ENCODE measurements at regions not wholly inside any gene's neighbourhood (a gene's known extent, or its start where the extent isn't known, plus 50 kb on each side); places are given as distances from the start of the nearest gene placed in this dataset.

DNA sequence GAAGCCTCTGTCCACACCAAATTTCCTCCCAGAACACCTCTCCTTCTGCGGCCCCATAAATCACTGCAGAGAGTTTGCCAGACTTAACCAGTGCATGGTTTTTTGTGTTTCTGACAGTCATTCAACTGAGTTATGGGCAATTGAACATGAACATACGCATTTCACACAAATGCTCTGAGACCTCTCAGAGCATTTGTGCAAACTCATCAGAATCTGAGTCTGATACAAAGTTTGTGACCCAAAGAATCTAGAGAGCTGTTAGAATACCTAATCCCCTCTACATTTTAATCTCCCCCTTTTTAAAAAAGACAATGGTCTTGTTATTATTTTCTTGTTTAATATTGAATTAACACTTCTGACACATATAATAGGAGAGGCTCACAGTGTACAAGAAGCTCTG is 416.9 kb upstream of the SMARCA2 start:
- no peak for DNase-seq

DNA sequence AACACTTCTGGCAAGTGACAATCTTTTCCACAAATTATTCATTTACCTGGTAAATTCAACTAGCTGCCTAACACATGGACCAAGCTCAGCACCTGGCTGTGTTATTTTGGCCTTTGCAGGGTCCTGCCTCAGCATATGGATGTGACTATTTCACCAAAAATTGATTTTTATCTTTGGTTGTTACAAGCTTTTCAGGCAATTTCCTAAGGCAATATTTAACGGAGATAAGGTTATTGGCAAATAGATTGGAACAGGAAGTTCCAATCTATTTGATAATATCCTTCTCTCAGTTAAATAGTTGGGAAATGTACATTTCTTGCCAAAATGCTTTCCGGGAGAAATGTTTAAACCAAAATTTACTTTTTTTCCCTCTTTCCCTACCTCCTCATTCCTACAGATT is 415.2 kb upstream of the SMARCA2 start:
- no peak for DNase-seq

DNA sequence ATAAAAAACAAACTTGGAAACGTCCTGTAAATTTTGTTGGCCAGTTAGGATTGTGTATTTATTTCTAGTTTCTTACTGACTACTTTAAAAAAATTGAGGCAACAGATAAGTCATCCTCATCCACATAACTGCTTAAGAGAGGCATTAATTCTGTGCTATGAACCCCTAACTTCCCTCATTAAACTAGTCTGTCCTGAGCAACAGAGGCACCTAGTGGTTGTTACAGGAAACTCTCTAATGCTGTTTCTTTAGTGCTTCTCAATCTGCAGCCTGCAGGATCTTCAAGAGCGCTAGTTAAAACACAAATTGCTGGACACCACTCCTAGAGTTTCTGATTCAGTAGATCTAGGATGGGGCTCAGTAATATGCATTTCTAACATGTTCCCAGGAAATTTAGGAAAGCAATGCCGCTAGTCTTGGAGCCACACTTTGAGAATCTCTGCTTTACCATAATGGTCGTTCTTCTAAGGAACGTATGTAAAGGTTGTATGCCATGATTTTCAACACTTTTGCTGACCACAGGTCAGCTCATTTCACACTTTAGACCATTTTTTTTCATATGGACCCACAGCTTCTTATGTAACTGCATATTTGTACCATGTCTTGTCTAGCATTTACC is 410.1 kb upstream of the SMARCA2 start:
- DNase-seq: no peak

DNA sequence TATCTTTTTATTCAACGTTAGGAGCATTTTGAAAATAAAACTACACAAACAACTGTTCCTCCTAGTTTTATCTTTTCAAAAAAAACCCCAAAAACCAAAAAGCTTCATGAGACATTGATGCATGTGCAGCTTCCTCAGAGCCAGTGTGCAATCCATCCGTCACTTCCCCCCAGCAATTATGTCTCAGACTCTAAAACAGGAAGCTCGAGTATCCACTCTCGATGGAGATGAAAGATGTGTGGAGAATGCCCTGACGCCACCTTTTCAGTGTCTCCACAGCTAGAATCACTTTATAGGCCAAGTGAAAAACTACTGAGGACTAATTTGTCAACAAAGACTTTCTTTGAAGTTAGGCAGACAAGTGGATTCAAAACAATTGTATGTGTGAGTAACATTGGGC is 408.9 kb upstream of the SMARCA2 start:
- DNase-seq: no peak

DNA sequence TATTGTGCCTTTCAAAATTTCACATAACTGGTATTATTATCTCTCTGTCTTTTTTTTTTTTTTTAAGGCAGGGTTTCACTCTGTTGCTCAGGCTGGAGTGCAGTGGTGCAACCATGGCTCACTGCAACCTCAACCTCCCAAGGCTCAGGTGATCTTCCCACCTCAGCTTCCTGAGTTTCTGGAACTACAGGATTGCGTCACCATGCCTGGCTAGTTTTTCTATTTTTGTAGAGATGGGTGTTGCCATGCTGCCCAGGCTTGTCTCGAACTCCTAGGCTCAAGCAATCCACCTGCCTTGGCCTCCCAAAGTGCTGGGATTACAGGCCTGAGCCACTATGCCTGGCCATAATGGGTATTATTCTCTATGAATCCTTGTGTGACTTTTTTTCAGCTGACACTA is 402.3 kb upstream of the SMARCA2 start:
- DNase-seq: no peak

DNA sequence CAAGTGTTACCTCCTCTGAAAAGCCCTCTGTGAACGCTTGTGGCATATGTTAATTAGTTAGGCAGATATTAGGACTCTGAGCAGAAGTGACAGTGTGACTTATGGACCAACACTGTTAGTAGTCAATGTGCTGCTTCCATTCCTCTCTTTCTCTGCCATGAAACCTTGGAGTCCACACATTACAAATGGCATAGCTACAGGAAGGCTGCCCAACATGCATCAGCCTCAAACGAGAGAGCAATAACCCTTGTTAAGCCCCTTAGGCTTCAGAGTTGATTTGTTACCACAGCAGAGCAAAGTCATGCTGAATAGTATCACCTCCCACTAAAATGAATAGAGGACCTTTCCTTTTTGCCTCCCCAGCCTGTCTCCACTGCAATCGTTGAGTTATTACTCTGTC is 397.7 kb upstream of the SMARCA2 start:
- no peak for DNase-seq

DNA sequence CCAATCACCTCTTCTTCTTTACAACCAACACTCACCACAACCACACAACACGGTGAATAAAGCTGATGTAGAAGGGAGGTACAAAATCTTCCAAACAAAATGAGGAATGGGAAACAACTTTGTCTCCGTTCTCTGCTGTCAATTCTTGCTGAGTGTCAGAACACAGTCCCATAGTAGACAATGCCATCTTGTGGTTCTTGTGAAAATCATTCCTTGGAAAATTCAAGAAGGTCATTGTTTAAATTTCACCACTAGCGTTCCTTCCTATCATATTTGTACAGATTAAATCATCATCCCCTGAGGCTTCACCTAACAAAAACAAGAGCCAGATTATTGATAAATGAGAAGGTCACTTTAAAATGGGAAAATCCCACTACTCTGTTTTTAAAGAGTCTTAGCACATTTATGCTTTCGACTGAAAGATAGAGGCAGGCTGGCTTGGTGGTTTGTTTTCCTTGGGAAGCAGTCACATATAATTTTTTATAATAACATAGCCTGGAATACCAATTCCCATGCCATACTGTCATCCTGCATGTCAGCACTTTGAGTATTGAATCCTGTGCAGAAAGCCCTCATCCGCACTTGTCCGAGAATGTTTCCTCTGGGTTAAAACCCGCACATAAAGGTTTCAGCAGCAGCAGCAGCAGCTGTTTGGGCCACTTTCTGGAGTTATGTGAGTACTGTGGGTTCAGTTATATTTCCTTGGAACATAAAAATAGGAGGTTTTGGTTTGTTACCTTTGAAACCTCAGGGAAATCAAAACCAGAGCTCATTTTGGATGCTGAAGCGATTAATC is 395.0 kb upstream of the SMARCA2 start:
- no peak for DNase-seq

DNA sequence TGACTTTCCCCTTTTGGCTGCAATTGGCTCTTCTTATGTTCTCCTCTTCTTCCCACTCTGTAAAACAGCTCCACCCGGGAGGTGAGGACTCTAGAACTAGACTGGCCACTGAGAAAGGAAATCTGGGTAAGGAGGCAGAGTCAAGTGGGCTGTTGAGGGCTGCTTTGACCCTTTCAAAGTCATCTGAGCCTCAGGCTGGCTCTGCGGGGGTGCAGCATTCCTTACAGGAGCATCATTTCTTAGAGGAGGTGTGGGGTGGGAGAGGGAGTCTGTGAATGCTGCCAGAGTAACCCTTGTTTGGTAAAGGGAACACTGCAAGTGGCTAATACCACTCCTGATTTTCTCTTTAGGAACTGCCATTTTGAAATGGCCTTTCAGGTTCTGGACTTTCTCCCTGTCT is 377.7 kb upstream of the SMARCA2 start:
- DNase-seq: no peak

DNA sequence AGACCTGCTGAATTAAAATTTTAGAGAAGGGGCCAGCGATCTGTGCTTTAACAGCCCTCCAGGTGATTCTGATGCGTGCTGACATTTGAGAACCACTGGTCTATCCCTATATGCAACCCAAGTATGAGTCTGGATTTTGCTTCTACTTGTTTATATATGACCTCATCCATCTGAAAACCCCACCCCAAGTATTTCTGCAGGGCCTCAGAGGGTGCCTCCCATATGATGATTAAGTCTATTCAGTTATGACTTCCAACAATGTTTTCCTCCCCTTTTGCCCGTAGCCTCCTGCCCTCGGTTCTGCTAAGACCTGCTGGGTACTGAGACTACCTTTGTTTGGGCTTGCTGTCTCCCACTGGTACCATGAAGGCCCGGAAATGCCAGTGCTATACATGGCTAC is 376.0 kb upstream of the SMARCA2 start:
- no peak for DNase-seq

DNA sequence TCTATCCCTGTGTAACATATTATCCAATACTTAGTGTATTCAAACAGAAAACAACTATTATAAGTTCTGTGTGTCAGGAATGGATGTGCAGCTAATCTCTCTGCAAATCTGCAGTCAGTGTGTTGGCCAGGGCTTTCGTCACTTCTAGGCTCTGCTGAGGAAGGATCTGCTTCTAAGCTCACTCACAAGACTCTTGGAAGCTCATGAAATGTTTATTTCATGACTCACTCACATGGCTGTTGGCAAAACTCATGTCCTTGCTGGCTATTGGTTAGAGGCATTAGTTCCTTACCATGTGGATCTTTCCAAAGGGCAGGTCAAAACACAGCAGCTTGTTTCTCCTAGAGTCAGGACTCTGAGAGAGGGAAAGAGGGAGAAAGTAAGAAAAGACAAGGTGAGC is 367.4 kb upstream of the SMARCA2 start:
- no peak for DNase-seq

DNA sequence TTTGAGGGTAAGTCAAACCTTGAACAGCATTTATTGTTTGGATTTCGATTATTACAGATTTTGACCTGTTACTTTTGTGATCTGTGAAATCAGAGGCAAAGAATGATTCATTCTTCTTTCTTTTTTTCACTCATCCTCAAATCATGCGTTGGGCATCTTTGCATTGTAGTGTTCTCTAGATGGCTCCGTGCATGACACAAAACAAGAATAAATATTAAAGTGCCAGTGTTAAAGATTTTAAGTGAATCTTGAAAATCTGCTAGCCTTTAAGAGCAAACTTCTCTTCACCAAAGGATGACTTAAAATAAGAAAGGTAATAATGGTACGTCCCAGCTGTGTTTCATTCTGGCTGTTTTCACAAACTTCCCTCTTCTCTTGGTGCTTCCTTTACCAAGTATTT is 361.9 kb upstream of the SMARCA2 start:
- DNase-seq: no peak

DNA sequence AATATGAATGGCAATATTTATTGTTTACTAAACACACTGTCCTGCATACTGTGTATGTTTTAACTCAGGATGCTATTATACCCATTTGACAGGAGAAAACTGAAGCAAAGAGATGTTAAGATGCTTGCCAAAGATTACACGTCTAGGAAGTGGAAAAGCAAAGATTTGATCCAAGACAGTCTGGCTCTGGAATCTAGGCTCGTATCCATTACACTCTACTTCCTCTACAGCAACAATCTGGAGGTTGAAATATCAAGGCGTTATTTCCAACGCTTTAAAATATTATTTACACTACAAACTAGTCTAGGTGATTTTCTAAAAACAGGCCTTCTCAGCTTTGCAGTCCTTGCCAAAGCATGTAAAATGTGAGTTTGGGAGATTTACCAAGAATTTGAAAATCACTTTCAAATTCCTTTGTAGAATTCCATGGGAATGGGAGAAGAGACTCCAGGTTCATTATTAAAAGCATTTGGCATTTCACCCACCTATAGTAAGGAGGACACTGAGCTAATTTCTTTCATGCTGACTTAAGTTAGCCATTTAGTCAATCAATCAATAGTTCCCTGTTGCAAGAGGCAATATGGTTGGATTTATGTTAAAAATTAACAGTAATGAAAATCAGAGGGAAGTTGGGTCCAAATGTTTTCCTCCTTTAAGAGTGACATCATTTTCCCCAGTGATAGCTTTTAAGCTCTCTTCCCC is 356.3 kb upstream of the SMARCA2 start:
- DNase-seq: no peak

DNA sequence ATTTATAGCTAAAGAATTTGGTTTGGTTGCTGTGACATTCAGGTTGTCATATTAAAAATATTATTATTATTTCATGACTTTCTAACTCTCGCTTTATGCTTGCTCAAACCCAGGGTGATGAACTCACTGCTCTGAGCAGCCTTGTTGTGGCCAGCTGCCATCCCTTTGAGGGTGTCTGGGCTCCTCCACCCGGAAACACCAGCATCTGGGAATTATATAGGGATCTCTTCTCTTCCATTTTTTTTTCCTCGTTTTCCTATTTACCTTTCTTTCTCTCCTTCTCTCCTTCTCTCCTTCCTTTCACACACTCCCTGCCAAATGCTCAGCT is 355.8 kb upstream of the SMARCA2 start:
- no peak for DNase-seq

DNA sequence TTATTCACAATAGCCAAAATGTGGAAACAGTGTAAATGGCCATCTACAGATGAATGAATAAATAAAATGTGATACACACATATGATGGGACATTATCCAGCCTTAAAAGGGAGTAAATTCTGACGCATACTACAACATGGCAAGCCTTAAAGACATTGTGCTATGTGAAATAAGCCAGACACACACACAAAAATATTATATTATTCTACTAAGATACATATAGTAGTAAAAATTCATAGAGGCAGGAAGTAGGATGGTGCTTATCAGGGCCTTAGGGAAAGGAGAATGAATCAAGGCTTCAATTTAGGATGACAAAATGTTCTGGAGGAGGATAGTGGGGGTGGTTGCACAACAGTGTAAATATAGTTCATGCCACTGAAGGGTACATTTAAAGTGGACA is 346.7 kb upstream of the SMARCA2 start:
- no peak for DNase-seq

DNA sequence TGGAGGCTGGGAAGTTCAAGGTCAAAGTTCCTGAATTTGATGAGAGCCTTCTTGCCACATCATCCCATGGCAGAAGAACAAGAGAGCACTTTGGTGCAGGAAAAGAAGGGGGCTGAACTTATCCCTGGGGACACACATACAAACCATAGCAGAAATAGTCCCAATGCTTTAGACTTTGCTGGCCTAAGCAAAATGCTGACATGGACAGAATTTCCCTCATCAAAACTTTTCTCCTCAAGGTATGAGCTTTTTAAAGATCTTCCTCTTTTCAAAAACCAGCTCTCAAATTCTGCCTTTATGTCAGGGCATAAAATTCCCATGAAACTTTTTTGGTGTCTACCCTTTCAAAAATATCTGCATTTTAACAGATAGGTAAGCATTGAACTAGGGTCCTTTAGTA is 341.8 kb upstream of the SMARCA2 start:
- DNase-seq: no peak

DNA sequence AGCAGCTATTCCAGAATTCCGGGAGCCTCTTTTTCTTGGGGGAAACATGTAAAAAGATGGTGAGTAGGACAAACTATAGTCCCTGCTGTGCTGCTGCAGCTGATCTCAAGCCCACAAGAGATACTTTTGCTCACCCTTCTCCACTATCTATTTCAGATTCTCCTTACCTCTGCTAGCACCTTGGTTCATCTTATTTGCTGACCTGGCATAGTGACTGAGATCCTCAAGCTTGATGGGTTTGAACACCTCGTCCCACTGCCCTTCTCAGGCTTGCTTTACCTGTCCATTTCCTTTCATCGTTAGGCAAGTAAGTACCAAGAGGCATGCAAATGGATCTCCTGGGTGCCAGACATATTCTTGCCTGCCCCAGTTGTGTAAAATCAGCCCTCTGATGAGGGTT is 338.4 kb upstream of the SMARCA2 start:
- DNase-seq: no peak

DNA sequence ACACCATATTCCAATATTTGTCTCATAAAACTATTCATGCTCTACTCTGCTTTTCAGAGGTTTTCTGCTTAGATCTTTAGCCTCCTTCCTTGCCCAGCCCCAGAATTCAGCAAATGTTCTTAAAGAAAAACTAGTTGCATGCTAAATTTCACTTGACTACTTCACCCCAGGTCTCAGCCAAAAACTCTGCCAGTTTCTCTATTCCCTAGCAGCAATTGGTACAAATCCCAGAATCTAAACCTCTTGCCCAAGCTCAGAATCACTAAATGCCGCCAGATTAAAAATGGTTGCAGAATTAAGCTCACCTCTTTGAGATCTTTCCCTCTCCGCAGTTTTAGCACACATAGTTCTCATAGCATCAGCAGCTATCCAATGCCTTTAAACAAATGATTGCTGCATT is 331.2 kb upstream of the SMARCA2 start:
- DNase-seq: no peak

DNA sequence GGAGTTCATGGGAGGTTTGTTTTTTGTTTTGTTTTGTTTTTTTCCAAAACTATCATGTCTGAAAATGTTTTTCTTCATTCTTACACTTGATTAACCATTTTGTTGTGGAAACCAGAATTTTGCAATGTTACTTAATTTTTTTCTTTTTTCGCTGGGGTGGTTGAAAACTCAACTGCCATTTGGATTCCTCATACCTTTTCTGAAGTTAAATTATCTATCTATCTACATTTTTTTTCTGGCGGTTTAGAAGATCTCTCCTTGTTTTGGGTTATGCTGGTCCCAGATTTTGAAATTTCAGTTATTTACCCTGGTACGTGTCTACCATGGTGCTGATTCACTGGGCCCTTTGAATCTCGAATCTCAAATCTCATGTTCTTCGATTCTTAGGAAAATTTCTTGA is 316.2 kb upstream of the SMARCA2 start:
- no peak for DNase-seq

DNA sequence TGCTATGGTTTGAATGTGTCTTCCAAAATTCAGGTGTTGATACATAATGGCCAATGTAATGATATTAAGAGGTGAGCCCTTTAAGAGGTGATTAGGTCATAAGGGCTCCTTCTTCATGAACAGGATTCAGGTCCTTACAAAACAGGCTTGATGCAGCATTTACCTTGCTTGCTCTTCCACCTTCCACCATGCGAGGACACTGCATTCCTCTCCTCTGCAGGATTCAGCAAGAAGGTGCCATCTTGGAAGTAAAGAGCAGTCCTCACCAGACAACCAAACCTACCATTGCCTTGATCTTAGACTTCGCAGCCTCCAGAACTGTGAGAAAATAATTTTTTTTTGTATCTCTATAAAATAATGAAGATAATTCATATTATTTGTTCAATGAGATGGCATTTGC is 314.0 kb upstream of the SMARCA2 start:
- DNase-seq: no peak

DNA sequence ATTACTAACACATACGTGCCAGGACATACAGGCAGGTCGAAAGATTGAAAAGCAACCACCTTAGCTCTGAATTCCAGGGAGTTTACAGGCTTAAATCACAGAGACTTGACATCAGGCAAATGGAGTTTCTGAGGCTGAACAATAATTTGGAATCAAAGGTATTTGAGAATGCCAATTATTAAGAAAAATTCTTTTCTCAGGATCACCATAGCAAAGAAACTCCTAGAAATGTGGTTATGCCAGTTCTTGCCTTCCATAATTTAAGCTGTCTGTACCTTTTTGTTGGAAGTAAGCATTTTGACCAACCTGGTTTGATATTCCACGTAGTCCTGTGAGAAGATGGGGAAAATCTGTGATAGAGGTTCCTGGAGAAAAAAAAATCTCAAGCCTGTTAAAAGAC is 312.4 kb upstream of the SMARCA2 start:
- no peak for DNase-seq

DNA sequence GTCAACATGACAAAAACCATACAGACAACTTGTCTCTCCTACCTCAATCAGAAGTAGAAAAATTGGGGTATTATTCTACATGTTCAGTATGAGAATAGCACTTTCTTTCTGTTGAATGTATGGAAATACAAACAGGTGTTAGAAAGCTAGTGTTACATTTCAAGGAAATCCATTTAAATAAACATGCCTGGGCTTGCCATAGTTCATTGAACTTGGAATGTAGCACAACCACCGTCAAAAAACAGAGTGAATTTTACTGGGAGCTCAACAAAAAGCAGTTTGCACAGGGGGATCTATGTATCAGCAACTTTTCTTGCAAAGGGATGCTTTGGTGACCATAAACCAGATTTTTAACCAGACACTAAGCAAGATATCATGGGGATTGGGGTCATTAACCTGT is 307.9 kb upstream of the SMARCA2 start:
- DNase-seq: no peak

DNA sequence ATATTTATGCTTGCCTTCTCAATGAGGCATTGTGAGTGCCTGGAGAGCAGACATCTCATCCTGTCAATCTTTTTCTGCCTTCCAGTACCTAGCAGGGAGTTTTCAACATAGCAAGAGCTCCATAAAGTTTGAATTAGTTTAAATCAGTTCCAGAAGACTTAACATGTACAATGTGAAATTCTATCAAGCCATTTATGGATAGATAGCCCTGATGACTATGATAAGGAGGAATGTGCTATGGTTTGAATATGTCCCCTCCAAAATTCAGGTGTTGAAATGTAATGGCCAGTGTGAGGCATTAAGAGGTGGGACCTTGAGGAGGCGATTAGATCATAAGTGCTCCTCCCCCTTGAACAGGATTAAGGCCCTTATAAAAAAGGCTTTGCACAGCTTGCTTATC is 306.9 kb upstream of the SMARCA2 start:
- no peak for DNase-seq

DNA sequence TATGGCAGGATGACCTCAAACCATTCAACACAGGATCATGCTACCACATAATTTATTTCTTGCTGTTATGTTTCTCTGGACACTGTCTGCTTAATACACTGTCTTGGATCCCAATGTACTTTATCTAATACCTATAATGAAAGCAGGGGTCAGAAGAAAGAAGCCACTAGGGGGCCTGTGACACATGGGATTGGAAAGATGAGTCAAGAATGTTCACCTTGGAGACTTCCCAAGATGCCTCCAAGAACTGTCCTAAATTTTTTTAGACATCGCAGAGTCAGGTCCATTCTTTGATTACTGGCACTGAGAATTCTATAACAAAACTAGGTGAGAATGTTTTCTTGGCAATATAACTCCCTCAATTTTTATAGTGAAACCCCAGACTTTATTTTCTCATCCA is 305.8 kb upstream of the SMARCA2 start:
- DNase-seq: peak; percentile 4

DNA sequence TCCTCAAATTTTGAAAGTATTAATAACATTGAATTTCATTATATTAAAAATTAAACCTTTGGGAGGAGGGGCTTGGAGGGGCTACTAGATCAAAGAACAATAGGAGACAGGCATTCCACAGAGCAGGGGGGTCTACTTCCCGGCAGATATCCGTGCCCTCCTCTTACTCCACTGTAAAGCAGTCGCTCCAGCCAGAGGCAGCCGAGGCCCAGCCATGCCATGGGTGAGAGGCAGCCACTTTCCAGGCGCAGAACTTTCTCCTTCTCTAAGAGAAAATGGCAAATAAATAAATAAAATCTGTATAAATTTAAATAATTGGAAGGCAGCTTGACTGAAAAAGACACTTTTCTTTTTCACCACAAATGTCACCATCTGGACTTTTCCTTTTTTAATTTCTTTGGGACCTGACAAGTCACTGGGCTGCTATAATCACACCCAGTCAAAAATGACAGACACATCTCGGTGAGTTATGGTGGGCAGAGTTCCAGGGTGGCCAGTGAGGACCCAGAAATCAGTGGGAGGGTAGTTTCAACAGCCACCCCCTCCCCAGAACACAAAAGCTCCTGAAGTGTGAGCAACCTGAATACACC is 302.2 kb upstream of the SMARCA2 start:
- no peak for DNase-seq
